Heart left ventricle (tissue), 13 donors: ENCODE measurements at regions not wholly inside any gene's neighbourhood (a gene's known extent, or its start where the extent isn't known, plus 50 kb on each side); places are given as distances from the start of the nearest gene placed in this dataset.

Source experiments
- CTCF ChIP-seq, 12 donors: fragments of 200-600 bp; sonication (generic) in 4 of 12; IDR thresholded peaks; one replicate each; pipeline versions ENCODE4 v1.5.0 to v1.8.0; 2018 to 2022; ENCODE audit warnings: antibody characterized with exemption in 12 of 12, mild to moderate bottlenecking in 5 of 12
- POLR2A ChIP-seq, 2 donors: fragments of 450-650 bp; IDR thresholded peaks; one replicate each; pipeline ENCODE4 v1.6.1; 2017; ENCODE audit warnings: antibody characterized with exemption in 2 of 2, mild to moderate bottlenecking in 2 of 2, moderate library complexity in 2 of 2
- donor health status: ischemic (EF 13 %, LVEDD 7.1; RV severe dilation, severe dysfunction).
- donor health status: DM: no; HTN: yes; CAD: no.
- donor health status: DM: no; HTN: no; CAD: no.
- donor health status: ischemic (EF 25% LVEDD 6.9; RV normal size, moderate dysfunction).
- donor health status: ischemic (EF 25% LVEDD 5.7; RV mildly dilated, moderate dysfunction).
- donor health status: ischemic (EF 35%, LVEDD 5.7; RV mildly dilated, moderate dysfunction).
- donor health status: nonischemic (EF 11% LVEDD 7.7; RV severe dilation, severe dysfunction).
- donor health status: DM: yes; HTN: yes; CAD: no.
- donor health status: PGD.
- donor health status: ischemic (EF 29% LVEDD 5.4; RV normal size, mild dysfunction).
- donor health status: nonischemic (EF 23%, LVEDD 6.1; RV moderate dilation, normal function).

- TF ChIP-seq CTCF (IDR thresholded peaks at IDR 0.05) (no peak), POLR2A (IDR thresholded peaks at IDR 0.05) (no peak)
Measured at GRCh38 chr6:165967810-165968407, 199.7 kb downstream of the TBXT start.
